Body of pancreas (tissue), 4 donors: ENCODE measurements at regions not wholly inside any gene's neighbourhood (a gene's known extent, or its start where the extent isn't known, plus 50 kb on each side); places are given as distances from the start of the nearest gene placed in this dataset.

Experiments used
- CTCF ChIP-seq, 7 experiments: fragments of 450-650 bp in 4 of 7; fragments of 200-600 bp in 3 of 7; sonication (generic) in 3 of 7; IDR thresholded peaks; one replicate each; pipeline ENCODE4 v1.5.1; 2016 to 2019; ENCODE audit warnings: antibody characterized with exemption in 7 of 7
- POLR2A ChIP-seq, 3 donors: fragments of 450-650 bp; IDR thresholded peaks; one replicate each; pipeline ENCODE4 v1.6.1; 2016; ENCODE audit warnings: antibody characterized with exemption in 3 of 3, mild to moderate bottlenecking in 2 of 3

- TF ChIP-seq CTCF (IDR thresholded peaks at IDR 0.05) (no peak), POLR2A (IDR thresholded peaks at IDR 0.05) (no peak)
These were observed 110.8 kb upstream of the ADGRL4 start for GRCh38 chr1:79117376-79117775.
